ENCODE measurements at regions not wholly inside any gene's neighbourhood (a gene's known extent, or its start where the extent isn't known, plus 50 kb on each side); places are given as distances from the start of the nearest gene placed in this dataset.

DNA sequence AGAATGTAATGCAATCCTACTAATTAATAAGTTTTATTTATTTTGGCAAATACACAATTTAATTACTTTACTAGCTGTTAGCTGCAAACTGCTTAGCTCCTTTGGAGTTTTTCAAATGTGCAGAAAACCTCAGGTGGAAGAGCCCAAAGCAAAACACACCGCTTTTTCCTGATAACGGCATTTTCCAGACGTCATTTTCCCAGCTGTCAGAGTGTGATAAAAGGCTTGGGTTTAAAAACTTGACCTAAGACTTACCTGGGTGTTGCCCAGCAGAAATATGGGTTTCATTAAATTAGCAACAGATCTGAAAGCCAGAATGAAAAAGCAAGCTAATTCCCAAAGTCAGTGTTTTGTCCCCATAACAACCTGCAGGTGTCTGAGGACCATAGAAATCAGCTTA lies 204.0 kb upstream of the HMCN1 start:
- TF ChIP-seq, protein P1, sequence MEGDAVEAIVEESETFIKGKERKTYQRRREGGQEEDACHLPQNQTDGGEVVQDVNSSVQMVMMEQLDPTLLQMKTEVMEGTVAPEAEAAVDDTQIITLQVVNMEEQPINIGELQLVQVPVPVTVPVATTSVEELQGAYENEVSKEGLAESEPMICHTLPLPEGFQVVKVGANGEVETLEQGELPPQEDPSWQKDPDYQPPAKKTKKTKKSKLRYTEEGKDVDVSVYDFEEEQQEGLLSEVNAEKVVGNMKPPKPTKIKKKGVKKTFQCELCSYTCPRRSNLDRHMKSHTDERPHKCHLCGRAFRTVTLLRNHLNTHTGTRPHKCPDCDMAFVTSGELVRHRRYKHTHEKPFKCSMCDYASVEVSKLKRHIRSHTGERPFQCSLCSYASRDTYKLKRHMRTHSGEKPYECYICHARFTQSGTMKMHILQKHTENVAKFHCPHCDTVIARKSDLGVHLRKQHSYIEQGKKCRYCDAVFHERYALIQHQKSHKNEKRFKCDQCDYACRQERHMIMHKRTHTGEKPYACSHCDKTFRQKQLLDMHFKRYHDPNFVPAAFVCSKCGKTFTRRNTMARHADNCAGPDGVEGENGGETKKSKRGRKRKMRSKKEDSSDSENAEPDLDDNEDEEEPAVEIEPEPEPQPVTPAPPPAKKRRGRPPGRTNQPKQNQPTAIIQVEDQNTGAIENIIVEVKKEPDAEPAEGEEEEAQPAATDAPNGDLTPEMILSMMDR (IDR thresholded peaks at IDR 0.05; ENCODE audit: low read depth, low read length, poor library complexity, severe bottlenecking) = no peak
- no peak for TF ChIP-seq EZH2phosphoT487 (IDR thresholded peaks at IDR 0.05; ENCODE audit: borderline replicate concordance, low read length)
